ENCODE measurements at regions not wholly inside any gene's neighbourhood (a gene's known extent, or its start where the extent isn't known, plus 50 kb on each side); places are given as distances from the start of the nearest gene placed in this dataset.

DNA sequence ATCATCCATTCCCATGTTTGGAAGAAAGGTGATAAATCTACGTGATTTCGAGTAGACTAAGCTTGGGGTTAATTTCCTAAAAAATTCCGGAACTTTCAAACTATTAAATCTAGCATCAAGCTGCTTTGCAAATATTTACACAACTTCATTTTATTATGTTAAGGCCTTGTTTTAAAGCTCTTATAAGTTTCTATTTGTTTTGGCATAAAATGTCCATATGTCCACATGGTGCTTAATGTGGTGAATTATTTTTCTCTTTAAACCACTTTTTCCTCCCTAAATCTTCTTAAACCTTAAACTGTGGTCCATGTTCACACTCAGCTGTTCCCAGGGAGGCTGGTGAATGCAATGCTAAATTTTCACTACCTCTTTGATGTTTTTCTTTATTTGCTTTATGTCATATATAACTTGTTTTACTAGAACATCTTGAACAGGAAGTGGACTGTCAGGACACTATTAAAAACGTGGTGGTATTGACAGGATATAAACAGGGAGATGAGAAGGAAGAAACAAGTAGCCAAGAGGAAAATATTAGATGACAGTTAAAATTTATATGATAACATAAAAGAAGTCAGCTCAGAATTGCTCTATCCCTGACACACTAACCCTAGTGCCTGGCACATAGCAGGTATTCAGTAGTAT is 72.5 kb upstream of the AGTR1 start:
- TF ChIP-seq POLR2A (IDR thresholded peaks at IDR 0.05) (no peak), POLR2AphosphoS5 (IDR thresholded peaks at IDR 0.05; ENCODE audit: insufficient read depth in 1 of 2, low read depth in 1 of 2) (no peak)
